ENCODE measurements at regions not wholly inside any gene's neighbourhood (a gene's known extent, or its start where the extent isn't known, plus 50 kb on each side); places are given as distances from the start of the nearest gene placed in this dataset.

GRCh38 chr9:113753398-113754119, 122.5 kb upstream of the ZNF618 start:
- H3K36me3 ChIP-seq (ENCODE audit: insufficient read depth, low read length), result no peaks in the 10 kb centered on the region
- no peaks in the 10 kb centered on the region for H3K27me3 ChIP-seq (ENCODE audit: control insufficient read depth in 1 of 2, insufficient read depth in 2 of 2, low read length in 2 of 2)
- no peaks in the 10 kb centered on the region for H3K9me3 ChIP-seq (ENCODE audit: low read length)
- H3K9ac ChIP-seq (ENCODE audit: low read length), result no peak overlapping the region
- H3K27ac ChIP-seq (ENCODE audit: low read depth, low read length), result no peak overlapping the region
- H3K4me3 ChIP-seq (ENCODE audit: low read depth in 1 of 2, low read length in 2 of 2), result no peak overlapping the region
- no peaks in the 10 kb centered on the region for H3K4me1 ChIP-seq (ENCODE audit: insufficient read depth, low read length)

- Histone ChIP-seq H3K9ac (ENCODE audit: low read length) (no peak overlapping the region), H3K36me3 (ENCODE audit: insufficient read depth, low read length) (no peaks in the 10 kb centered on the region), H3K9me3 (ENCODE audit: low read length) (no peaks in the 10 kb centered on the region), H3K27ac (ENCODE audit: low read depth, low read length) (no peak overlapping the region), H3K4me1 (ENCODE audit: insufficient read depth, low read length) (no peaks in the 10 kb centered on the region), H3K27me3 (ENCODE audit: control insufficient read depth in 1 of 2, insufficient read depth in 2 of 2, low read length in 2 of 2) (no peaks in the 10 kb centered on the region), H3K4me3 (ENCODE audit: low read depth in 1 of 2, low read length in 2 of 2) (no peak overlapping the region)
Measured at GRCh38 chr9:113754739-113755138, 121.4 kb upstream of the ZNF618 start.

GRCh38 chr9:113755433-113755832, 120.7 kb upstream of the ZNF618 start:
- H3K9me3 ChIP-seq (ENCODE audit: low read length), result no peaks in the 10 kb centered on the region

GRCh38 chr9:113756476-113757192, 119.5 kb upstream of the ZNF618 start:
- H3K9me3 ChIP-seq (ENCODE audit: low read length), result no peaks in the 10 kb centered on the region
- no peaks in the 10 kb centered on the region for H3K27me3 ChIP-seq (ENCODE audit: control insufficient read depth in 1 of 2, insufficient read depth in 2 of 2, low read length in 2 of 2)
- no peak overlapping the region for H3K27ac ChIP-seq (ENCODE audit: low read depth, low read length)
- H3K4me3 ChIP-seq (ENCODE audit: low read depth in 1 of 2, low read length in 2 of 2), result no peak overlapping the region
- H3K4me1 ChIP-seq (ENCODE audit: insufficient read depth, low read length), result no peaks in the 10 kb centered on the region
- H3K36me3 ChIP-seq (ENCODE audit: insufficient read depth, low read length), result no peaks in the 10 kb centered on the region
- no peak overlapping the region for H3K9ac ChIP-seq (ENCODE audit: low read length)

More at GRCh38 chr9:113755433-113755832, 120.7 kb upstream of the ZNF618 start:
- Histone ChIP-seq H3K27me3 (ENCODE audit: control insufficient read depth in 1 of 2, insufficient read depth in 2 of 2, low read length in 2 of 2) (no peaks in the 10 kb centered on the region), H3K4me3 (ENCODE audit: low read depth in 1 of 2, low read length in 2 of 2) (no peak overlapping the region), H3K9ac (ENCODE audit: low read length) (no peak overlapping the region), H3K27ac (ENCODE audit: low read depth, low read length) (no peak overlapping the region), H3K4me1 (ENCODE audit: insufficient read depth, low read length) (no peaks in the 10 kb centered on the region), H3K36me3 (ENCODE audit: insufficient read depth, low read length) (no peaks in the 10 kb centered on the region)

GRCh38 chr9:113763429-113763828, 112.7 kb upstream of the ZNF618 start:
- Histone ChIP-seq H3K4me3 (ENCODE audit: low read depth in 1 of 2, low read length in 2 of 2) (no peak overlapping the region), H3K36me3 (ENCODE audit: insufficient read depth, low read length) (no peaks in the 10 kb centered on the region), H3K27me3 (ENCODE audit: control insufficient read depth in 1 of 2, insufficient read depth in 2 of 2, low read length in 2 of 2) (no peaks in the 10 kb centered on the region), H3K9me3 (ENCODE audit: low read length) (no peaks in the 10 kb centered on the region), H3K4me1 (ENCODE audit: insufficient read depth, low read length) (no peaks in the 10 kb centered on the region), H3K27ac (ENCODE audit: low read depth, low read length) (no peak overlapping the region), H3K9ac (ENCODE audit: low read length) (no peak overlapping the region)

GRCh38 chr9:113764572-113764971, 111.5 kb upstream of the ZNF618 start:
- Histone ChIP-seq H3K27ac (ENCODE audit: low read depth, low read length) (no peak overlapping the region), H3K27me3 (ENCODE audit: control insufficient read depth in 1 of 2, insufficient read depth in 2 of 2, low read length in 2 of 2) (no peaks in the 10 kb centered on the region), H3K4me3 (ENCODE audit: low read depth in 1 of 2, low read length in 2 of 2) (no peak overlapping the region), H3K9me3 (ENCODE audit: low read length) (no peaks in the 10 kb centered on the region), H3K4me1 (ENCODE audit: insufficient read depth, low read length) (no peaks in the 10 kb centered on the region), H3K36me3 (ENCODE audit: insufficient read depth, low read length) (no peaks in the 10 kb centered on the region), H3K9ac (ENCODE audit: low read length) (no peak overlapping the region)

GRCh38 chr9:113769412-113769811, 106.7 kb upstream of the ZNF618 start:
- H3K9me3 ChIP-seq (ENCODE audit: low read length), result no peaks in the 10 kb centered on the region
- H3K4me1 ChIP-seq (ENCODE audit: insufficient read depth, low read length), result no peaks in the 10 kb centered on the region
- no peak overlapping the region for H3K4me3 ChIP-seq (ENCODE audit: low read depth in 1 of 2, low read length in 2 of 2)
- H3K27ac ChIP-seq (ENCODE audit: low read depth, low read length), result no peak overlapping the region
- H3K36me3 ChIP-seq (ENCODE audit: insufficient read depth, low read length), result no peaks in the 10 kb centered on the region
- no peaks in the 10 kb centered on the region for H3K27me3 ChIP-seq (ENCODE audit: control insufficient read depth in 1 of 2, insufficient read depth in 2 of 2, low read length in 2 of 2)
- no peak overlapping the region for H3K9ac ChIP-seq (ENCODE audit: low read length)

GRCh38 chr9:113770396-113770795, 105.7 kb upstream of the ZNF618 start:
- H3K27ac ChIP-seq (ENCODE audit: low read depth, low read length), result no peak overlapping the region
- H3K4me3 ChIP-seq (ENCODE audit: low read depth in 1 of 2, low read length in 2 of 2), result no peak overlapping the region
- no peaks in the 10 kb centered on the region for H3K4me1 ChIP-seq (ENCODE audit: insufficient read depth, low read length)
- no peak overlapping the region for H3K9ac ChIP-seq (ENCODE audit: low read length)
- H3K36me3 ChIP-seq (ENCODE audit: insufficient read depth, low read length), result no peaks in the 10 kb centered on the region
- no peaks in the 10 kb centered on the region for H3K9me3 ChIP-seq (ENCODE audit: low read length)
- H3K27me3 ChIP-seq (ENCODE audit: control insufficient read depth in 1 of 2, insufficient read depth in 2 of 2, low read length in 2 of 2), result no peaks in the 10 kb centered on the region

- Histone ChIP-seq H3K4me3 (ENCODE audit: low read depth in 1 of 2, low read length in 2 of 2) (no peak overlapping the region), H3K9ac (ENCODE audit: low read length) (no peak overlapping the region), H3K27ac (ENCODE audit: low read depth, low read length) (no peak overlapping the region), H3K36me3 (ENCODE audit: insufficient read depth, low read length) (no peaks in the 10 kb centered on the region), H3K27me3 (ENCODE audit: control insufficient read depth in 1 of 2, insufficient read depth in 2 of 2, low read length in 2 of 2) (no peaks in the 10 kb centered on the region), H3K9me3 (ENCODE audit: low read length) (no peaks in the 10 kb centered on the region), H3K4me1 (ENCODE audit: insufficient read depth, low read length) (no peaks in the 10 kb centered on the region)
Measured at GRCh38 chr9:113771199-113771598, 104.9 kb upstream of the ZNF618 start.

GRCh38 chr9:113772121-113772810, 103.8 kb upstream of the ZNF618 start:
- Histone ChIP-seq H3K27ac (ENCODE audit: low read depth, low read length) (no peak overlapping the region), H3K36me3 (ENCODE audit: insufficient read depth, low read length) (no peaks in the 10 kb centered on the region), H3K4me3 (ENCODE audit: low read depth in 1 of 2, low read length in 2 of 2) (no peak overlapping the region), H3K9ac (ENCODE audit: low read length) (no peak overlapping the region), H3K4me1 (ENCODE audit: insufficient read depth, low read length) (no peaks in the 10 kb centered on the region), H3K27me3 (ENCODE audit: control insufficient read depth in 1 of 2, insufficient read depth in 2 of 2, low read length in 2 of 2) (no peaks in the 10 kb centered on the region), H3K9me3 (ENCODE audit: low read length) (no peaks in the 10 kb centered on the region)

GRCh38 chr9:113774963-113775362, 101.1 kb upstream of the ZNF618 start:
- Histone ChIP-seq H3K9me3 (ENCODE audit: low read length) (no peaks in the 10 kb centered on the region), H3K4me1 (ENCODE audit: insufficient read depth, low read length) (no peaks in the 10 kb centered on the region), H3K9ac (ENCODE audit: low read length) (no peak overlapping the region), H3K27ac (ENCODE audit: low read depth, low read length) (no peak overlapping the region), H3K27me3 (ENCODE audit: control insufficient read depth in 1 of 2, insufficient read depth in 2 of 2, low read length in 2 of 2) (no peaks in the 10 kb centered on the region), H3K36me3 (ENCODE audit: insufficient read depth, low read length) (no peaks in the 10 kb centered on the region), H3K4me3 (ENCODE audit: low read depth in 1 of 2, low read length in 2 of 2) (no peak overlapping the region)

All from muscle layer of colon (tissue), 2 donors.